ENCODE measurements at regions not wholly inside any gene's neighbourhood (a gene's known extent, or its start where the extent isn't known, plus 50 kb on each side); places are given as distances from the start of the nearest gene placed in this dataset.

- H3K27ac ChIP-seq = no peak overlapping the region
- WGBS (ENCODE audit: low lambda C conversion rate, missing lambda C conversion rate) = 71% methylated on average over 5 of the region's 5 CpGs
- no peaks in the 10 kb centered on the region for H4K20me1 ChIP-seq (ENCODE audit: insufficient read depth, poor library complexity, severe bottlenecking)
- H3K4me3 ChIP-seq = no peak overlapping the region
- no peaks in the 10 kb centered on the region for H3K9me2 ChIP-seq (replicated peaks; ENCODE audit: insufficient read depth)
- no peaks in the 10 kb centered on the region for H3K27me3 ChIP-seq
- no peaks in the 10 kb centered on the region for H3K9me3 ChIP-seq (ENCODE audit: low read depth)
- no peak for TF ChIP-seq CTCF (IDR thresholded peaks at IDR 0.05; ENCODE audit: poor library complexity)
- no peak for TF ChIP-seq EZH2phosphoT487 (IDR thresholded peaks at IDR 0.05; ENCODE audit: low read depth, severe bottlenecking, unreplicated experiment)
- no peak for TF ChIP-seq EZH2 (IDR thresholded peaks at IDR 0.05; ENCODE audit: borderline replicate concordance)
- no peaks in the 10 kb centered on the region for H3K36me3 ChIP-seq (replicated peaks; ENCODE audit: insufficient read depth, low read depth)
- no peak for DNase-seq (ENCODE audit: low spot score)
- H3K4me1 ChIP-seq (ENCODE audit: insufficient read depth) = no peaks in the 10 kb centered on the region
- H3K79me2 ChIP-seq = no peaks in the 10 kb centered on the region
- H2AFZ ChIP-seq = no peak overlapping the region
- H3K4me2 ChIP-seq = no peak overlapping the region
These were observed 55.2 kb upstream of the MYEOV start for GRCh38 chr11:69238573-69239351.

GRCh38 chr11:69239641-69240040 is 54.3 kb upstream of the MYEOV start:
- Histone ChIP-seq H4K20me1 (ENCODE audit: insufficient read depth, poor library complexity, severe bottlenecking) (no peaks in the 10 kb centered on the region), H3K27me3 (no peaks in the 10 kb centered on the region), H2AFZ (no peak overlapping the region), H3K27ac (no peak overlapping the region), H3K4me2 (no peak overlapping the region), H3K9me2 (replicated peaks; ENCODE audit: insufficient read depth) (no peaks in the 10 kb centered on the region), H3K4me1 (ENCODE audit: insufficient read depth) (no peaks in the 10 kb centered on the region), H3K79me2 (no peaks in the 10 kb centered on the region), H3K9me3 (ENCODE audit: low read depth) (no peaks in the 10 kb centered on the region), H3K36me3 (replicated peaks; ENCODE audit: insufficient read depth, low read depth) (no peaks in the 10 kb centered on the region), H3K4me3 (no peak overlapping the region)
- 89% methylated on average over 10 of the region's 10 CpGs for WGBS (ENCODE audit: low lambda C conversion rate, missing lambda C conversion rate)
- DNase-seq (ENCODE audit: low spot score) = no peak
- TF ChIP-seq CTCF (IDR thresholded peaks at IDR 0.05; ENCODE audit: poor library complexity) = no peak

GRCh38 chr11:69240332-69241074 is 53.5 kb upstream of the MYEOV start:
- no peaks in the 10 kb centered on the region for H3K9me2 ChIP-seq (replicated peaks; ENCODE audit: insufficient read depth)
- no peaks in the 10 kb centered on the region for H3K79me2 ChIP-seq
- TF ChIP-seq CTCF (IDR thresholded peaks at IDR 0.05; ENCODE audit: poor library complexity) (peak; percentile 15), EZH2 (IDR thresholded peaks at IDR 0.05; ENCODE audit: borderline replicate concordance) (no peak), EZH2phosphoT487 (IDR thresholded peaks at IDR 0.05; ENCODE audit: low read depth, severe bottlenecking, unreplicated experiment) (no peak)
- no peaks in the 10 kb centered on the region for H3K9me3 ChIP-seq (ENCODE audit: low read depth)
- no peak overlapping the region for H2AFZ ChIP-seq
- H3K4me1 ChIP-seq (ENCODE audit: insufficient read depth) = no peaks in the 10 kb centered on the region
- WGBS (ENCODE audit: low lambda C conversion rate, missing lambda C conversion rate) = 85% methylated on average over 7 of the region's 7 CpGs
- H3K4me3 ChIP-seq = no peak overlapping the region
- no peaks in the 10 kb centered on the region for H4K20me1 ChIP-seq (ENCODE audit: insufficient read depth, poor library complexity, severe bottlenecking)
- H3K36me3 ChIP-seq (replicated peaks; ENCODE audit: insufficient read depth, low read depth) = no peaks in the 10 kb centered on the region
- H3K4me2 ChIP-seq = no peak overlapping the region
- DNase-seq (ENCODE audit: low spot score) = peak; percentile 40
- no peak overlapping the region for H3K27ac ChIP-seq
- H3K27me3 ChIP-seq = no peaks in the 10 kb centered on the region
